ENCODE measurements at regions not wholly inside any gene's neighbourhood (a gene's known extent, or its start where the extent isn't known, plus 50 kb on each side); places are given as distances from the start of the nearest gene placed in this dataset.
"Not testable (repeated sequence)": the region's sequence is repeated elsewhere in the genome, so short reads cannot be mapped to it uniquely, and the experiment has no call there.

DNA sequence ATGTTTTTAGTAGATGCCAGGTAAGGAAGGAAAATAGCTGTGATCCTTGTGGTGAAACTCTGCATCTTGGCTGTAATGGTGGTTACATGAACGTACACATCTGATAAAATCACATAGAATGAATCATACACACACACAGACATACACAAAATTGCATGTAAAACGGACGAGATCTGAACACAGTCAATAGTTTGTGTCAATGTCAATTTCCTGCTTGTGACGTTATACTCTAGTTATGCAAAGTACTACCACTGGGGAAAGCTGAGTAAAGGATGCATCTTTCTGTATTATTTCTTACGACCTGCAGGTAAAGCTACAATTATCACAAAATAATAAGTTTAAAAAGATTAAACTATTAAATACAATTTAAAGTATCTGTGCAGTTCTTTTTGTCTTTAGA is 493.7 kb upstream of the ZP4 start:
- H3K9me3 ChIP-seq = no peaks in the 10 kb centered on the region
- no peak for DNase-seq
- H3K4me3 ChIP-seq = no peak overlapping the region
- TF ChIP-seq, protein P1, sequence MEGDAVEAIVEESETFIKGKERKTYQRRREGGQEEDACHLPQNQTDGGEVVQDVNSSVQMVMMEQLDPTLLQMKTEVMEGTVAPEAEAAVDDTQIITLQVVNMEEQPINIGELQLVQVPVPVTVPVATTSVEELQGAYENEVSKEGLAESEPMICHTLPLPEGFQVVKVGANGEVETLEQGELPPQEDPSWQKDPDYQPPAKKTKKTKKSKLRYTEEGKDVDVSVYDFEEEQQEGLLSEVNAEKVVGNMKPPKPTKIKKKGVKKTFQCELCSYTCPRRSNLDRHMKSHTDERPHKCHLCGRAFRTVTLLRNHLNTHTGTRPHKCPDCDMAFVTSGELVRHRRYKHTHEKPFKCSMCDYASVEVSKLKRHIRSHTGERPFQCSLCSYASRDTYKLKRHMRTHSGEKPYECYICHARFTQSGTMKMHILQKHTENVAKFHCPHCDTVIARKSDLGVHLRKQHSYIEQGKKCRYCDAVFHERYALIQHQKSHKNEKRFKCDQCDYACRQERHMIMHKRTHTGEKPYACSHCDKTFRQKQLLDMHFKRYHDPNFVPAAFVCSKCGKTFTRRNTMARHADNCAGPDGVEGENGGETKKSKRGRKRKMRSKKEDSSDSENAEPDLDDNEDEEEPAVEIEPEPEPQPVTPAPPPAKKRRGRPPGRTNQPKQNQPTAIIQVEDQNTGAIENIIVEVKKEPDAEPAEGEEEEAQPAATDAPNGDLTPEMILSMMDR (IDR thresholded peaks at IDR 0.05) = no peak
- no peaks in the 10 kb centered on the region for H3K27me3 ChIP-seq
- no peak overlapping the region for H3K27ac ChIP-seq
- H3K36me3 ChIP-seq = no peaks in the 10 kb centered on the region
- ATAC-seq = no peak
- intact Hi-C loops (cut with DNase I) = no loop called here
- no peaks in the 10 kb centered on the region for H3K4me1 ChIP-seq

DNA sequence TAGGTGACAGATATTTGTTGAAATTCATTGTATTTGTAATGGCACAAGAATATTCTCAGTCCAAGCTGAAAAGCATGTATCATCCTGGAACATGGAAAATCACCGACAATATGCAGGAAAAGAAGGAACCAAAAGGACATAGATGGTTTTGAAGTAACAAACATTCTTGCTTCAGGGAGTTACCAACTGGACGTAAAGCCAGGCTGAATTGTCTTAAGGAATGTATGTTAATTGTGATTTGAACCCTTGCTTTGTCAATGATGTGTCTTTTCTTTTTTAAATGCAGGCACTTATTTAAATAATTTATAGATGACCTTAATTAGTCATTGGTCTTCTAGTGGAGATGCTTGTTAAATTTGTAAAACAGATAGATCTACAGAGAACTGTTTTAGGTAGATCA is 489.4 kb upstream of the ZP4 start:
- no peaks in the 10 kb centered on the region for H3K4me1 ChIP-seq
- H3K9me3 ChIP-seq = no peaks in the 10 kb centered on the region
- DNase-seq (no peak), ATAC-seq (no peak)
- H3K4me3 ChIP-seq = no peak overlapping the region
- intact Hi-C loops (cut with DNase I) = no loop called here
- H3K27me3 ChIP-seq = no peaks in the 10 kb centered on the region
- TF ChIP-seq, protein P1 (IDR thresholded peaks at IDR 0.05) = no peak
- no peak overlapping the region for H3K27ac ChIP-seq
- H3K36me3 ChIP-seq = no peaks in the 10 kb centered on the region

DNA sequence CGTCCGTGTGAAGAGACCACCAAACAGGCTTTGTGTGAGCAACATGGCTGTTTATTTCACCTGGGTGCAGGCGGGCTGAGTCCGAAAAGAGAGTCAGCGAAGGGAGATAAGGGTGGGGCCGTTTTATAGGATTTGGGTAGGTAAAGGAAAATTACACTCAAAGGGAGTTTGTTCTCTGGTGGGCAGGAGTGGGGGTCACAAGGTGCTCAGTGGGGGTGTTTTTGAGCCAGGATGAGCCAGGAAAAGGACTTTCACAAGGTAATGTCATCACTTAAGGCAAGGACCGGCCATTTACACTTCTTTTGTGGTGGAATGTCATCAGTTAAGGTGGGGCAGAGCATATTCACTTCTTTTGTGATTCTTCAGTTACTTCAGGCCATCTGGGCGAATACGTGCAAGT is 488.7 kb upstream of the ZP4 start:
- H3K4me3 ChIP-seq; H3K27me3 ChIP-seq; H3K36me3 ChIP-seq; H3K9me3 ChIP-seq; DNase-seq; intact Hi-C loops (cut with DNase I); ATAC-seq; H3K4me1 ChIP-seq; H3K27ac ChIP-seq: not testable (repeated sequence)

DNA sequence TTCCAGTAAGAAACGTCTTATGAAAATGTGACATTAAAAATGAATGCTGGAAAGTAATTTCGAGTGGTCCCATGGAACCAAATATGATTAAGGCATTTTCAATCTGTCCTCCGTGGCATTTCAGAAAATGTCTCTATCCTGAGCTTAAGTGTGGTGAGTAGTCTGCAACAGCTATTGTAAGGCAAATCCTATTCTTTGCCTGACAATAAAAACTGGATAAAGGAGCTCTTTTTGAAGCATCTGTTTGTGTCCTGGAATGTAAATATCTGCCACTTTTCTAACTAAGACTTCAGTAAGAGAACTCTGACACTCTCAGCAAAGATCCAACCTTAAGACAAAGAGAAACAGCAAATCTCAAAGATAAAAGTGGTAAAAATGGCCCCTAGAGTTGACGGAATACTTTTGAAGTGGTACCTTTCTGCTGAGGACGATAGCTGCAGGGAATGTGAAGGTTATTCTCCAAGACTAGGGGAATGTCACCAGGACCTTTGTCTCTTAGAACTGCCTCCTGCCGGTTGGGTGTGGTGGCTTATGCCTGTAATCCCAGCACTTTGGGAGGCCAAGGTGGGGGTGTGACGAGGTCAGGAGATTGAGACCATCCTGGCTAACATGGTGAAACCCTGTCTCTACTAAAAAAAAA is 486.7 kb upstream of the ZP4 start:
- TF ChIP-seq, protein P1 (IDR thresholded peaks at IDR 0.05) = no peak
- no peak for ATAC-seq
- intact Hi-C loops (cut with DNase I) = no loop called here

DNA sequence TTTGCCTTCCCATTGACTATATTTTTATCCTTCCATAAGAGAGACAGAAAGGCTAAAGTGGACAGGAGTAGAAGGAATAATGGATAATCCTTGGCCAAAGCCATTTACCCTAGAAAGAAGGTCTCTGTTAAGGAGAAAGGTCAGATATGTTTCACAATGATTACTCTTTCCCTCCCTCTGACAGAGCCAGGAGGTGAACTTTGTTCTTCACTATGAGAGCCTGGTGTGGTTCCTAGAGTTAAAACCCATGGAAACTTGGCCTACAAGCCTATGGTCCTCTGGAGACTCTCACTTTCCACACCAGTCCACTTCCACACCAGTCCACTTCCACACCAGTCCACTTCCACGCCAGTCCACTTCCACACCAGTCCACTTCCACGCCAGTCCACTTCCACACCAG is 479.9 kb upstream of the ZP4 start:
- H3K4me3 ChIP-seq = no peak overlapping the region
- ATAC-seq = no peak
- no peak for DNase-seq
- no peaks in the 10 kb centered on the region for H3K4me1 ChIP-seq
- peaks cover 0 to 5% of the 10 kb centered on the region in 2 donors for H3K9me3 ChIP-seq
- no peak overlapping the region for H3K27ac ChIP-seq
- no peaks in the 10 kb centered on the region for H3K36me3 ChIP-seq
- TF ChIP-seq, protein P1 (IDR thresholded peaks at IDR 0.05) = no peak
- intact Hi-C loops (cut with DNase I) = no loop called here
- no peaks in the 10 kb centered on the region for H3K27me3 ChIP-seq

More for the DNA sequence above, 486.7 kb upstream of the ZP4 start:
- Histone ChIP-seq H3K4me1 (no peaks in the 10 kb centered on the region), H3K4me3 (no peak overlapping the region), H3K27ac (no peak overlapping the region), H3K27me3 (no peaks in the 10 kb centered on the region), H3K36me3 (no peaks in the 10 kb centered on the region), H3K9me3 (no peaks in the 10 kb centered on the region)
- no peak for DNase-seq
